HG02798 (cell line): ENCODE measurements at regions not wholly inside any gene's neighbourhood (a gene's known extent, or its start where the extent isn't known, plus 50 kb on each side); places are given as distances from the start of the nearest gene placed in this dataset.
A peak's percentile ranks its signal among the peaks of the same experiment; 100 is the strongest.

Source experiments
- ATAC-seq: cut with Tn5 transposase; IDR thresholded peaks from one replicate; pipeline ENCODE4 v1.9.1; 2021; ENCODE audit warnings: mild to moderate bottlenecking; ENCODE audit not compliant: unreplicated experiment, poor library complexity

DNA sequence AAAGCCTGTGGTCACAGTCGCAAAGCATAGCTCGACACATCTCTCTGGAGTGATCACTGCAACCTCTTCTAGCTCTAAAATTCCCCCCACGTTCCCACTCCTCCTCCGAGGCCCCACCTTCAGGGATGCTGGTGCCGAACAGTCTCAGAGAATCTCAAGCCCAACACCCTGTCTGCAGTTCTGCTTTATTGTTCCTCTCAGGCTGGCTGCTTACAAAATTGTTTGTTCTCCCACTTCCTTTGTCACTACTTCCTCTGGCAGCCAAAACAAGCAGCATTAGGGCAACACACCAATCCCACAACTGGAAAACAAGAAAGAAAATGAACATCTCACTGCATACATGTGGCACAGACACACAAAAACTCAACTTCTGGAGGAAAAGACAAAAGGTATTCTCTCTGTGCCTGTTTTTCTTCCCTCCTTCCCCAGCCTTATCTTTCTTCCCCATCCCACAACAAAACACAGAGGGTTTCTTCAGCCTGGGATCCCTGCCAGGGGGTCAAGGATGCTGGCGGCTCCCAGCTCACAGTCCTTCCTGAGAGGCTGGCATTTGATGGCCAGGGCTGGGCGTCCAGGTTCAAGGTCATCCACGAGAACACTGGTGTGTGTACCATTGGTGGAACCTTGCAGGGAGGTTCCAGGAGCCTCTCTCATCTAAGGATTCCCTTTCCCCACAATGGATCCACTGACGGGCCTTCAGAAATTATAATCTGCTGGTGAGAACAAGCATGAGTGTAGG is 108.4 kb downstream of the TMCO5A start:
- no peak for ATAC-seq

DNA sequence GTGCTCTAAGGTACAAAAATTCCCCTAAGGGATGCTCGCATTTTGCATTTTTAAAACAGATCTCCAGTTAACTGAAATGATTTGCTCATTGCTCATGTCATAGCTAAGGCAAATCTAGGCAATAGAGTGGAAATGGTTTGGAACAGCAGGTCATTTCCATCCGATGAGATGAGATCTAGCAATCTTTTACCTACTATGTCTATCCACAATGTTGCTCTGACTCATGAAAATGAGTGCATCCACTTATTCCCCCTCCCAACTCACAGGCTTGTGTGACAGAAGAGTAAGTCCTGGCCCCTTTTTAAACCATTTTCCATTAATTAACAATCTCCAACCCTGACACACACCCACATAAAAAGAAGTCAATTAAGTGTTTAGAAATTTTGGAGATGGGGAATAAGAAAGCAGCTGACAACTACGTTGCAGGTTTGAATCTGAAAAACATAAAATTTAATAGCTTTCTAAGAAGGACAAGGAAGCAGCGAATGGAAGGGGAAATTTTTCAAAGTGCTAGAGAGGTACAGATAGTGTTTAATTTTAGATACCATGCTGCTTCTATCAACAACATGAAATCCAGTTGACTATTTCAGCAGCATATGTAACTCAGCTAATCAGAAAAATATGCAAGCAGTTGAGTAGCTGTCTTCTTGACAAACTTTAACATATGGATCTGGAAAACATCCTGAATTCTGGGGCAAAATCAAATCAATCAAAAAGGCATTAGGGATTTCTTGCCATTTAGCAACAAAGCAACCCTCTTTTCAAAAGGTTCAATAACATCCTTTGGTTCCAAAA is 112.0 kb downstream of the TMCO5A start:
- ATAC-seq: no peak

DNA sequence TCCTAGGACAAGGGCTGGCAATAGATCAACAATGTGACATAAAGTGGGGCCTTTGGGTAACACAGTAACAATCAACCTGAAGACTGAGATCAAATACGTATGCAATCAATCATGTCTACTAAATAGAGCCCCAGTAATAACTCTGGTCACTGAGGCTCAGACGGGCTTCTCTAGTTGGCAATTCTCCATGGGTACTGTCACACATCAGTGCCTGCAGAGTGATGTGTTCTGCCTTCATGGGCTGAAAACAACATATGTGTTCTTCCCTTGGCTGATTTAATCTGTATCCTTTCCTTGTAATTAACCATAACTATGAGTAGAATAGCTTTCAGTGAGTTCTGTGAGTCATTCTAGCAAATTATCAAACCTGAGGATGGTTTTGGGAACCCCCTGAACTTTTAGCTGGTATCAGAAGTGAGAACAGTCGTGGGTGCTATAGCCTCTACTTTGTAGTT is 113.6 kb downstream of the TMCO5A start:
- ATAC-seq: peak; percentile 73

DNA sequence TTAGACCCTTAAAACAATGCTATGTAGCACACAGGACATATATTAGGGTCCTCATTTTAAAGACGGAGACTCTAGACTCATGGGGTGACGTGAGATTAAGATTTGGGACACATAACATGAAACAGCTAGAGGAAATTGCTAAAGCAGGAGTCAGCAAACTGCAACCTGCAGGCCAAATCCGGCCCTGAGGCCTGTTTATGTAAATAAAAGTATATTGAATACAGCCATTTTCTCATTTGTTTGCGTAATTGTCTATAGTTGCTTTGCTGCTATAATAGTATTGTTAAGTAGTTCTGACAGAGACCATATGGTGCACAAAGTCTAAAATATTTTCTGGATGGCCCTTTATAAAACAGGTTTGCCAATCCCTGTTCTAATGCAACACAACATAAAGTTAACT is 115.5 kb downstream of the TMCO5A start:
- no peak for ATAC-seq

DNA sequence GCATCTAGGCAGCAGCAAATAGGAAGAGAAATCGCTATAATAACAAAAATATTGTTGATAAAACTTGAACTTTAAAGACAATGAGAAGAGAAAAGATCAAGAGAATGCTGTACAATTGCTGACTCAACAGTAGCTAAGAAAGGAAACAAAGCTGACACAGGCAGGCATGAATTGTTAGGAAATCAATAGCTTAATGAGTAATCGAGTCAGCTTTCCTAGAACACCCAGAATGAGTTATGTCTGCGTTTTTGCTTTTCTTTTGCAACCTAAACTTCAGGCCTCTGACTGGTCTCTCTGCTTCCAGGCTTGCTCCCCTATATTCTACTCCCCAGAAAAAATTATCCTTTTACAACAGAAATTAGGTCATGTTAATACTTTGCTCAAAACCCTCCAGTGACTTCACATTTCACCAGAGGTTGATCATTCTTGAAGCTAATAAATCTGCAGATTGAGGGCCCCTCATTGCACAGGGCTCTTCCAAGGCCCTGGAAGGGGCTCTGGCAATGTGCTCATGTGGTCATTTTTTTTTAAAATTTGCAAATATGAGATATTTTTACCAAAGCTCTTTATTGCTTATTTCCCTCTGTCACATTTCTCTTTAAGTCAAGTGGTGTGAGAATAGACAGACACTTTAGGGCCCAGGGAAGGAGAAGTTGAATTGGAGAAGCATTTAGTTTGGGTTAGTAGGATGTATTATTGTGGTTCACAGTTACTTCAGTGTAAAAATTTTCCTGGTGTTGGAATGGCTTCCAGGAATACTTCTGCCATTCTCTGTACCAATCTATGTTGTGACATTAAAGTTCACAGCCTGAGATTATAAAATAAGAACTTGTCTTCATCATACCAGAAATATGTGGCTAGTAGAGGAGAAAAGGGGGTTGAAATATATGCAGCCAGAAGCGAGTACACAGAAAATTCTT is 116.3 kb downstream of the TMCO5A start:
- ATAC-seq: no peak

DNA sequence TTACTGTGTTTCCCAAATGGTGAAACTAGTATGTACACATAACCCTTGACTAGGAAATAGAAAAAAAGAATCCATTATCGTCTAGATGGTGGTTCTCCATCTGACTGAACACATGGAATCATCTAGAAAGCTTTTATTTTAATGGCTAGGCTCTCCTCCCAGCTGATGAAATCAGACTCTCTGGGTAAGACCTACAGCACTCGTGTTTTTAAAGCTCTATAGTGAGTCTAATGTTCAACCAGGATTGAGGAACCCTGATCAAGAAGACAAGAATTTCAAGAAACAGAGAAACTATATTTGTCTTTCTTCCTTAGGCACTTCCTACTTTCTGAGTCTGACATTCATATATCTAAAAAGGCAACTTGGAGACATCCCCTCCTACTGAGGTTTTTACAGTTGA is 118.8 kb downstream of the TMCO5A start:
- ATAC-seq: no peak

DNA sequence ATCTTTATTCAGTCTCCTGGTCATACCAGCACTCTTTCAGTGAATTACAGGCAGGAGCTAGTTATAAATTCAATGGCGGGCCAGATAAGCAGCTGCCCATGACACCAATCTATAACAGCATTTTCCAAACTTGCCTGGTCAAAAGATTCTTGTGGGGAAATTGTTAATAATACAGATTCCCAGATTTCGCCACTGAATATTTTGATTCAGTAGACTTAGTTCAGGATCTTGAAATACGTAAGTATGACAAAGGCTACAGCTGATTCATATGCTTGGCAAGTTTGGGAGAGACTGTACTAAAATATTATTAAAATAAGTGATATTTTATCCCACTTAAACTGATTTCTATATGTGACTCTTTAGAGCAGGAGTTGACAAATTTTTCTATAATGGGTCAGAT is 119.3 kb downstream of the TMCO5A start:
- no peak for ATAC-seq

DNA sequence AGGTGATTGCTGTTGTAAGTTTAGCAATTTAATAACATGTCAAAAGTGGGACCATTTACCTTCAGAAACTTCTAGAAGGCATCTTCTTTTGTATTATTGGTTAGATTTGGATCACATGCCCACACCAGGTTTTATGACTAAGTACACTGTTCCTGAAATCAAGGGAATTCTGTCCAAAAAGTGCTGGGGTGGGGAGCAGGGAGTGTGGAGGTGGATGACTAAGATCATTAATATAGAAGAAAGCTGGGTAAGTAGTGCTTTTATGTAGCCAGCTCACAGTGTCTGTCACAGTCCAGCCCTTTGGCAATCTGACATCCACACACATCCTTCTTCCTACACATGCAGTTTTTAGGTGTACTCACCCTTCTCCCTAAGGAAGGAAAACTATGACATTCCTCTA is 120.0 kb downstream of the TMCO5A start:
- ATAC-seq: no peak

DNA sequence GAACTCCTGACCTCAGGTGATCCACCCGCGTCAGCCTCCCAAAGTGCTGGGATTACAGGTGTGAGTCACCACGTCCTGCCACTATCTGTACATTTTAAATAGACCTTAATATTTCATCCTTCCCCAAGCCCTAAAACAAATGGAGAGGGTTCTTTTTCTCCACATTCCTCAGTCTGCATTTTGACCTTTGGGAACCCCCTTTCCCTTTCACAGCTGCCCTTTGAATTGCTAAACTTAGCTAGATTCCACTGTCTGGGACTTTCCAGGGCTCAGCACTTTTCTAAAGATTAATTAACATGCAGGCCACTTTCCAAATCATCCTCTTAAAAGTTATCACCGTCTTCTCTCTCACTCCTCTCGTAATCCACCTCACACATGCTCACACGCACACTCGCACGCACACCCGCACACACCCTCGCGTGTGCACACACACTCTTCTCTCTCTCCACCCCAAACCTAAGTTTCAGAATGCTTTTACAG is 124.2 kb downstream of the TMCO5A start:
- ATAC-seq: no peak

DNA sequence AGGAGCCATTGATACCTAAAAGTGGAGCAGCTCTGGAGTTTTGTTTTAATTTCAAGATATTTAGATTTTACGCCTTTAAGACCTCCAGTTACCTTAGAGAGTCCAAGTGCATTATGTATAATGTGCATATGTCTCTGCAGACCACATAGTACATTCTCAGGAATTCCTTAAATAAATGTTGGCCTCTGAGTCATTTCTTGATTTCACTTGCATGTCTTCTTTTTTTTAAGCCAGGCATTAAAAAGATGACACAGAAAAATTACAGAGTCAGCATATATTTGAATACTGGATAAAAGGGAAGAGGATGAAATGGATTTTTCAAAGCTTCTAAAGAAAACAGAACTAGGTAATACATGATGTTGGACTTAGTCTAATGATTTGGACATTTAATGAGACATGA is 125.2 kb downstream of the TMCO5A start:
- ATAC-seq: no peak

DNA sequence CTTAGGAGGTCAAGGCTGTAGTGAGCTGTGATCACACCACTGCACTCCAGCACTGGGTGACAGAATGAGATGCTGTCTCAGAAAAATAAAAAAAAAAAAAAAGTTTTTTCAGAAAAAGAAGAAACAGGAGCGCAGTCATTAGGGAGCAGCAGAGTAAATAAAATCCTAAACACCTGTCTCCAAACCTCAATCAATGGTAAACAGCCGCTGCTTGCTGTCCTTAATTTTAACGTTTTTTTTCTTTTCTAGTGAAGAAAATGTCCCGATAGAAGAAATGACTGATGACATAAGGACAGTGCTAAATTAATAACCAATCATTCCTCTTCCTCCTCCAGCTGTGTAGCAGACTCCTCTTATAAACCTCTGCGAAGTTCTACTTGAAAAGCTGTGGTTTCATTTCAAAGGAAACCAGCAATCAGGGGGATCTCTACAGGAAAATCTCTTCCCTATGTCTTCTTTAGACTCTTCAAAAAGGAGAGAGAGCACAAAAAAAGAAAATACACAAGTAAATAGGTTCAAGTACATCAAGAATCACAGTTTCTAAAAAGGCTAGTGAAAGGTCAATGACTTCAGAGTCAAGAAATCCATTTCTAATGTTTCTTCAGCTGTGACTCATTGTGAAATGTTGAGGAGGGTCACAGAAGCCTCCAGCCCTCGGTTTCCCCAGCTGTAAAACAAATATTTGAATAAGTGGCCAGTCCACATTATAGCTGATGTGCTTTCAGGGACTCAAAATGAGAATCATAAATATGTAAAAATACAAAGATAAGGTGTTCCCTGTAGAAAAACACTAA is 127.6 kb downstream of the TMCO5A start:
- no peak for ATAC-seq

DNA sequence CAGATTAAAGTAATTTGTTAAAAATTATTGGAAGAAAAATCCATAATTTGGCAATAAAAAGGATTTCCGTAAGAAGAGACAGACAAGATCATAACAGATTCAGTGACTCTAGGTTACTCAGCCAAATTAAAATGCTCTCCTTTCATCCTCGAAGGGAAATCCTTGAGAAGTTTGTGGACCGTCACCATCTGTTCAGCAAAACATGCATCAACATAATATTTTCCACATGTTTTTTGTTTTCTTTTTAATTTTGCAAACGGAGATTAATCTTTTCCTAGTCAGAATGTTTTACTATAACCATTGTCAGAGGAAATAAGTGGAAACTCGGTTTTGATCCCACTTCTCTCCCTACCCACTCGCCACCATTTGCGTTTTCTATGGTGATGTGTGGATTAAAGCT is 128.3 kb downstream of the TMCO5A start:
- no peak for ATAC-seq

DNA sequence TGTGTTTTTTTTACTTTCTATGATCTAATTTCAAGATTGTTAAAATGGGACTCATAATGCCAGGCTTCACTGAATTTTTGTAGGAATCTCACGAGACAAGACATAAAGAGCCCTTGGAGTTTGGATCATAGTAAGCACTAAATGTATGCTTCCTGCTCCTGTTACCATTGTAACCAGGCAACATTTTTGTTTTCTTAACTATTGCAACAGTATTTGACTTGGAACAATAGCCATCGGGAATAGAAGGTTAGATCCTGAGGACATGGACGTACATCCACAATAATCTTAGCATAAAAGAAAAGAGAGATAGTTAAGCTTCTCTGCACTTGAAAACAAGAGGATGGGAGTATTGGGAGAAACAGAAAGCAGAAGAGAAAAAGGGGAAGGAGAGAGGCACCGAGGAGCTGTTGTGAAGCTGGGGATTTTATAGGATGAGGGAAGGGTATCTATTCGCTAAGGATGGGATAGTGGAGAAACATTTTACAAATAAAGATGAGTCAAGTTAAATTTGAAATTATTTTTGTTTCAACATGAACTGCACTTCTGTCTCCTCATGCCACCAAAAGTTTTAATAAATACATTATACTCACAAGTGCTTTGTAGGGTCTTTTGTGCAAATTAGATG is 131.4 kb downstream of the TMCO5A start:
- no peak for ATAC-seq

DNA sequence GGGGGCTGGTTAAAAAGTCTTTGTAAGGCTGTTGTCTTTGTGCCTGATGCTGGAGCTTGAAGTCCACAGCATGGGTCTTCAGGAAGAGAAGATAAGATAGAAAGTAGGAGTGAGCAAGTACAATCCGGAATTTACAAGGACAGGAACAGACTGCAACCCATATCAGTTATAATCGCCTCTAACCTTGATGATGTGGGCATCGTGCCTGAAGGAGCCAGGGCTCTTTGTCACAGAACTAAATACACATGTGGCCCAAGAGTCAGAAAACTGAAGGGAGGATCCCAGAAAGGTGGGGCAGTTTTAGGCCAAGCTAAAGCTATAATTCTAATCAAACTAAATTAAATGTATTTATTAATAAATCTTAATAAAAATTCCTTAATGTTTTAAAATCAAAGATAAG is 132.2 kb downstream of the TMCO5A start:
- no peak for ATAC-seq

DNA sequence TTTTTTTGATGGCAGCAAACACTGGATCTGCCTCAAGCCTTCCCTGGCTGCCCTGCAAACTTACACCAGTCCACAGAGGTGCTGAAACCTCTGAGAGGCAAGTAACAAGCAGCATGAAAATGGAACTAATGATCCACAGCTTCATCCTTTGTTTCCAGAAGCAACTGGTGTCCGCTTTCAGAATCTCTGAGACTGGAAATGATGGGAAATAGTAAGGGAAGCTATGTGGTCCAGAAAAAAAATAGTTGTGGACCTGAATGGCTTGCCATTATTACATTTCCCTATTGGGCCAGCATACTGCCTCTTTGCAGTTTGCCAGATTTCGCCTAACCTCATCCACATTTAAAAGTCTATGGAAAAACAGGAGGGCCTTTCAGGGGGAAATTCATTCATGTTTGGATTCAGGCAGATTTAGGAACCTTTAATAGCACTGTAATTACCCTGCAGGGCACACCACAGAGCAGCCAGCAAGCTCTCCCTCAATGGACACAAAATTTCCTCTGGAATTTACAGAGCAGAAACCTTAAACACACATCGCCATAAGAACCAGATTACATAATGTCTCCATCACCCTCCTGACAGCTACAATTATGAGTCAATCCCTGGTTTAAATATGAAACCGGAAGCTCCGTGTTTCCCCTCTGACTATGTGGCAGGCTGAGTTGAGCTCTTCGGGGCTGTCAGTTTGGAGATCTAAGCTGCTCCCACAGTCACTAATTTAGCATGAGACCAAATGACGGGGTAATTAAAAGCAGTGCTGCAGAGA is 134.4 kb downstream of the TMCO5A start:
- ATAC-seq: peak; percentile 78

DNA sequence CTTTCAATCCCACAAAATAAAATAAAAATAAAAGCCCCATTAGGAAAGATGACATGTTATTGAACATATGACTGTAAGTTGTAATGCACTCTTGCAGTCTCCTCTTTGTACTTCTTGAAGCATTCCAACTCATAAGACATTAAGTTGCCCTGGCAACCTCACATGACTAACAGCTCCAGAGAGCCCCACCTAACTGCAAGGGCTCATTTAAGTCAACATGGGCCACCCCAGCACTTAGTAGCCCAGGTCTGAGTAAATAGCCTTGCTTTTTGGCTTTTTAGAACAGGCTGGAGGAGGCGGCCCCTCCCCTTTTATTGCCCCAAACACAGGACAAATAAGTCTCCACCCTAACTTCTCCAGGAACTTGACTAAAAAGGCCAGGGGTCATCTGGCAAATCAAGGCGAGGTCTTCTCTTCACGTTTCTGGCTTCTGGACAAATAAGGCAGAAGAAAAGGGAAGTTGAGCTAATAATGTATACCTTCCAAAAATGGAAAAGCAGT is 135.1 kb downstream of the TMCO5A start:
- ATAC-seq: no peak

DNA sequence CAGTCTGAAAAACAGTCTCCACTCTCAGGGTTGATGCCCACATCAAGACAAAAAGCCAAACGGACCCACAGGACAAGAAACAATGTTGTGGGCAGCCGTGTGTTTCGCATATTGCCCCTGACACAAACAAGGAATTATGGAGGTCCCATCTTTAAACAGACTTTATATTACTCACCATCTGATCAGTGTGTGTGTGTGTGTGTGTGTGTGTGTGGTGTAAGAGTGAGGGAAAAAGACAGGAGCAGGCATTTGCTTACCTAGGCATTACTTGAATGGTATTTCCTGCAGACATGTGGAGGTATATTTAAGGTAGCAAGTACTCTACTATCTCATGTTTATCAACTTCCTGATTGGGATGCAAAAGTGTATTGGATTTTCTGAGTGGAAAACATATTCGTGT is 136.3 kb downstream of the TMCO5A start:
- ATAC-seq: no peak

DNA sequence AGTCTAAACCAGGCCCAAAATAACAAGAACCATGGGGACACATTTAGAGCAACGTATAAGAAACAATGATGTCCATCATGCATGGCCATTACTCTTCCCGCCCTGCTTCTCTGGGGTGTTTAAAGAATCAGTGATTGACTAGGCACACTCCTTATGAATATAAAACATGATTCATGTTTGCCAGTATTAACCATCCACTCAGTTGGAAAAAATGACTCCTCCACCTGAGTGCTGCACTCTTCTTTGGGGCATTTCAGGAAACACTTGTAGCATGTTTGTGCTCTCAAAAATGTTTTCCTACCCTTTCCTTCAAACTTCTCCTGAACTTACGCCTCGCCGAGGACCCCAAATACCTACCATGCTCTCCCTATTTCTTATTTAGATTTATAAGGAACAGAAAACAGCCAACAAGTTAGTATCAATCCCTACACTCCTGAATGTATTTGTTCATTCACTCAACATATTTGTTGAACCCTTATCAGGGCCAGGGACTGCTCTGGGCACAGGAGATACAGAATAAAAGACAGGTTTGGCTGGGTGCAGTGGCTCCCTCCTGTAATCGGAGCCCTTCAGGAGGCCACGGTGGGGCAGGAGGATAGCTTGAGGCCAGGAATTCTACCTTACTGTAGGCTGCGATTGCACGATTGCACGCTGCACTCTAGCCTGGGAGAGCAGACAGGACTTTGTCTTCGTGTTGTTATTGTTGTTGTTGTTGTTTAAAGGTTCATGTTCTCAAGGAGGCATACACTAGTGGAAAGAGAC is 137.0 kb downstream of the TMCO5A start:
- no peak for ATAC-seq
